A549 (cell line): ENCODE measurements at regions not wholly inside any gene's neighbourhood (a gene's known extent, or its start where the extent isn't known, plus 50 kb on each side); places are given as distances from the start of the nearest gene placed in this dataset.
A peak's percentile ranks its signal among the peaks of the same experiment; 100 is the strongest.

Experiments used
- ATAC-seq, 2 experiments: fragments of 200-7000 bp in 1 of 2; fragments of >200 bp in 1 of 2; cut with Nextera tagmentation in 1 of 2; cut with Tn5 transposase in 1 of 2; 3 replicates each; pipeline versions ENCODE4 v1.8.0 to v1.9.1; 2018 to 2020; ENCODE audit warnings: mild to moderate bottlenecking in 1 of 2, moderate library complexity in 1 of 2
- CTCF ChIA-PET: fragments of 300-600 bp; sonication (Branson Sonifier 250); formaldehyde crosslinking; extraction: SDS; loops from one replicate; lab custom pipeline; 2021; ENCODE audit warnings: antibody characterized with exemption, inconsistent platforms; lab: Yijun Ruan, JAX
- POLR2A ChIA-PET: fragments of 350-600 bp; formaldehyde crosslinking; extraction: SDS; loops from one replicate; lab custom pipeline; 2021; ENCODE audit warnings: antibody characterized with exemption, inconsistent platforms; lab: Yijun Ruan, JAX
- DNase-seq, 2 experiments: peaks; one replicate each; pipeline versions ENCODE4 v3.0.0 to v3.0.0-alpha.2; 2011 to 2016; ENCODE audit warnings: low read depth in 1 of 2, low spot score in 1 of 2
- FAIRE-seq: peaks from 2 replicates; lab custom pipeline; 2011; peaks lifted over from hg19 to GRCh38; lab: Jason Lieb, UNC
- H3K27ac ChIP-seq, 2 experiments: fragments of >200 bp; sonication (Bioruptor Twin); formaldehyde crosslinking; 3 replicates each; pipeline ENCODE4 v1.5.1; 2016 to 2017
- H3K4me1 ChIP-seq: fragments of >200 bp; sonication (Bioruptor Twin); formaldehyde crosslinking; 3 replicates; pipeline ENCODE4 v1.6.1; 2016
- H3K4me2 ChIP-seq: fragments of >200 bp; sonication (Bioruptor Twin); formaldehyde crosslinking; 3 replicates; pipeline ENCODE4 v1.6.1; 2016
- H3K4me3 ChIP-seq: fragments of >200 bp; sonication (Bioruptor Twin); formaldehyde crosslinking; 3 replicates; pipeline ENCODE4 v1.5.1; 2016
- H3K9me3 ChIP-seq: fragments of >200 bp; sonication (Bioruptor Twin); formaldehyde crosslinking; 3 replicates; pipeline ENCODE4 v1.6.1; 2016
- CBX2 ChIP-seq: fragments of 200-600 bp; sonication (generic); IDR thresholded peaks from 2 replicates; pipeline ENCODE4 v1.6.1; 2016; ENCODE audit warnings: low read depth, mild to moderate bottlenecking, borderline replicate concordance
- CBX8 ChIP-seq: fragments of 200-600 bp; sonication (generic); IDR thresholded peaks from 2 replicates; pipeline ENCODE4 v1.6.1; 2016
- E2F6 ChIP-seq: IDR thresholded peaks from 2 replicates; pipeline ENCODE4 v1.6.1; 2012; ENCODE audit warnings: low read depth, borderline replicate concordance
- EHF ChIP-seq: fragments of 250-450 bp; sonication (Bioruptor Pico); IDR thresholded peaks from 2 replicates; pipeline ENCODE4 v1.5.0; 2020; ENCODE audit warnings: mild to moderate bottlenecking
- EP300 ChIP-seq, 2 experiments: fragments of >200 bp; sonication (Bioruptor Twin); formaldehyde crosslinking; IDR thresholded peaks; 2 replicates in 1 of 2; 3 replicates in 1 of 2; pipeline ENCODE4 v1.6.1; 2016 to 2017
- ESRRA ChIP-seq: fragments of 150-350 bp; IDR thresholded peaks from 2 replicates; pipeline ENCODE4 v1.6.1; 2014; ENCODE audit warnings: mild to moderate bottlenecking, low read length, borderline replicate concordance
- FOSB ChIP-seq: fragments of 250-450 bp; sonication (Bioruptor Pico); IDR thresholded peaks from 2 replicates; pipeline ENCODE4 v1.5.0; 2020; ENCODE audit warnings: mild to moderate bottlenecking, moderate library complexity
- HEYL ChIP-seq: fragments of 250-450 bp; sonication (Bioruptor Pico); IDR thresholded peaks from 2 replicates; pipeline ENCODE4 v1.8.0; 2021; ENCODE audit warnings: mild to moderate bottlenecking, moderate library complexity
- HOXA7 ChIP-seq: fragments of 250-450 bp; sonication (Bioruptor Pico); IDR thresholded peaks from 2 replicates; pipeline ENCODE4 v1.5.0; 2020; ENCODE audit warnings: mild to moderate bottlenecking, moderate library complexity
- HOXB5 ChIP-seq: fragments of 250-450 bp; sonication (Bioruptor Pico); IDR thresholded peaks from 2 replicates; pipeline ENCODE4 v1.5.0; 2020; ENCODE audit warnings: mild to moderate bottlenecking, moderate library complexity
- JUNB ChIP-seq: fragments of >200 bp; sonication (Bioruptor Twin); formaldehyde crosslinking; IDR thresholded peaks from 2 replicates; pipeline ENCODE4 v1.6.1; 2016
- MAFK ChIP-seq: fragments of 450-650 bp; IDR thresholded peaks from 2 replicates; pipeline ENCODE4 v1.6.1; 2014; ENCODE audit not compliant: partially characterized antibody
- NPAS2 ChIP-seq: fragments of 250-450 bp; sonication (Bioruptor Pico); IDR thresholded peaks from 2 replicates; pipeline ENCODE4 v1.8.0; 2022; ENCODE audit warnings: mild to moderate bottlenecking, moderate library complexity, borderline replicate concordance
- PBX3 ChIP-seq: IDR thresholded peaks from 2 replicates; pipeline ENCODE4 v1.6.1; 2012
- POLR2A ChIP-seq: IDR thresholded peaks from 2 replicates; pipeline ENCODE4 v1.6.1; 2012; ENCODE audit warnings: mild to moderate bottlenecking, low read length
- TP53 ChIP-seq: fragments of 250-450 bp; sonication (Bioruptor Pico); IDR thresholded peaks from 2 replicates; pipeline ENCODE4 v1.5.0; 2021; ENCODE audit warnings: mild to moderate bottlenecking, moderate library complexity
- WGBS: methylation state at CpG from one replicate; pipeline ENCODE4 v1.1.6; 2017; ENCODE audit errors: missing lambda C conversion rate; 5-methylcytosine and 5-hydroxymethylcytosine counted together
- TF ChIP-seq, protein P1 (sequence below): fragments of >200 bp; sonication (Bioruptor Twin); formaldehyde crosslinking; IDR thresholded peaks from 3 replicates; pipeline ENCODE4 v1.6.1; 2016
- TF ChIP-seq, protein P2 (sequence below): fragments of >200 bp; sonication (Bioruptor Twin); formaldehyde crosslinking; IDR thresholded peaks from 3 replicates; pipeline ENCODE4 v1.5.1; 2016
- TF ChIP-seq, protein P3 (sequence below): fragments of 250-450 bp; sonication (Bioruptor Pico); IDR thresholded peaks from 2 replicates; pipeline ENCODE4 v1.5.0; 2021; ENCODE audit warnings: mild to moderate bottlenecking, moderate library complexity, borderline replicate concordance

- no peak for TF ChIP-seq EP300 (IDR thresholded peaks at IDR 0.05)
- TF ChIP-seq HEYL (CRISPR knock-in tag) = no peak
- TF ChIP-seq E2F6 = no peak
- TF ChIP-seq, protein P1, sequence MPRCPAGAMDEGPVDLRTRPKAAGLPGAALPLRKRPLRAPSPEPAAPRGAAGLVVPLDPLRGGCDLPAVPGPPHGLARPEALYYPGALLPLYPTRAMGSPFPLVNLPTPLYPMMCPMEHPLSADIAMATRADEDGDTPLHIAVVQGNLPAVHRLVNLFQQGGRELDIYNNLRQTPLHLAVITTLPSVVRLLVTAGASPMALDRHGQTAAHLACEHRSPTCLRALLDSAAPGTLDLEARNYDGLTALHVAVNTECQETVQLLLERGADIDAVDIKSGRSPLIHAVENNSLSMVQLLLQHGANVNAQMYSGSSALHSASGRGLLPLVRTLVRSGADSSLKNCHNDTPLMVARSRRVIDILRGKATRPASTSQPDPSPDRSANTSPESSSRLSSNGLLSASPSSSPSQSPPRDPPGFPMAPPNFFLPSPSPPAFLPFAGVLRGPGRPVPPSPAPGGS = no peak
- TF ChIP-seq POLR2A = no peak
- no peak for DNase-seq
- WGBS = 35% methylated on average over 2 of the region's 2 CpGs
- no peaks in the 10 kb centered on the region for H3K4me1 ChIP-seq
- ChIA-PET CTCF (no interaction called here), POLR2A (no interaction called here)
- H3K4me3 ChIP-seq = no peak overlapping the region
- H3K27ac ChIP-seq = no peak overlapping the region
- no peak for ATAC-seq
- H3K4me2 ChIP-seq = no peak overlapping the region
- no peaks in the 10 kb centered on the region for H3K9me3 ChIP-seq
- FAIRE-seq = no peak
These were observed 257.1 kb downstream of the ADAMTS20 start for GRCh38 chr12:43294916-43295315.

DNA sequence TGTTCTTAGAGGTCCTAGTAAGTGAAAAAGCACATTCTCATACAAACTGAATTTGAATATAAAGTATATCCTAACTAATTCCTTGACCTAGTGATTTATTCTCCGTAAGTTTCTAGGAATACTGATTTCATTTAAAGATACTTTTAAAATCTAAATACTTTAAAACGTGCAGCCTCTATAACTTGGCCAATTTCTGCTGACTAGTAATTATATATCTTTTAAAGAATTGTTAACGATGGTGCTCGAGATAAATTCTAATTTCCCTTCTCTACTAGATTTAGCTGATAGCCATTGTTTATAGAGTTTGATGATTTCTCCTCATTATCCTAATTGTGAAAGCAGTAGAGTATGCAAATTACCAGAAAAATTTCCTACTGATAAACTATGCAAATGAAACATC, 257.9 kb downstream of the ADAMTS20 start:
- H3K4me2 ChIP-seq = no peak overlapping the region
- ChIA-PET POLR2A (no interaction called here), CTCF (no interaction called here)
- TF ChIP-seq ESRRA (no peak), MAFK (peak; percentile 63), JUNB (no peak)
- ATAC-seq (no peak), FAIRE-seq (no peak), DNase-seq (no peak)
- no peak overlapping the region for H3K27ac ChIP-seq
- WGBS = 12% methylated on average over 4 of the region's 4 CpGs
- no peak overlapping the region for H3K4me3 ChIP-seq
- H3K9me3 ChIP-seq = no peaks in the 10 kb centered on the region
- H3K4me1 ChIP-seq = no peaks in the 10 kb centered on the region

- Histone ChIP-seq H3K4me1 (no peaks in the 10 kb centered on the region), H3K4me2 (no peak overlapping the region), H3K27ac (no peak overlapping the region), H3K9me3 (no peaks in the 10 kb centered on the region), H3K4me3 (no peak overlapping the region)
- WGBS = 14% methylated on average over 3 of the region's 3 CpGs
- ChIA-PET CTCF (no interaction called here), POLR2A (no interaction called here)
- ATAC-seq (no peak), DNase-seq (no peak), FAIRE-seq (no peak)
- TF ChIP-seq, protein P2, sequence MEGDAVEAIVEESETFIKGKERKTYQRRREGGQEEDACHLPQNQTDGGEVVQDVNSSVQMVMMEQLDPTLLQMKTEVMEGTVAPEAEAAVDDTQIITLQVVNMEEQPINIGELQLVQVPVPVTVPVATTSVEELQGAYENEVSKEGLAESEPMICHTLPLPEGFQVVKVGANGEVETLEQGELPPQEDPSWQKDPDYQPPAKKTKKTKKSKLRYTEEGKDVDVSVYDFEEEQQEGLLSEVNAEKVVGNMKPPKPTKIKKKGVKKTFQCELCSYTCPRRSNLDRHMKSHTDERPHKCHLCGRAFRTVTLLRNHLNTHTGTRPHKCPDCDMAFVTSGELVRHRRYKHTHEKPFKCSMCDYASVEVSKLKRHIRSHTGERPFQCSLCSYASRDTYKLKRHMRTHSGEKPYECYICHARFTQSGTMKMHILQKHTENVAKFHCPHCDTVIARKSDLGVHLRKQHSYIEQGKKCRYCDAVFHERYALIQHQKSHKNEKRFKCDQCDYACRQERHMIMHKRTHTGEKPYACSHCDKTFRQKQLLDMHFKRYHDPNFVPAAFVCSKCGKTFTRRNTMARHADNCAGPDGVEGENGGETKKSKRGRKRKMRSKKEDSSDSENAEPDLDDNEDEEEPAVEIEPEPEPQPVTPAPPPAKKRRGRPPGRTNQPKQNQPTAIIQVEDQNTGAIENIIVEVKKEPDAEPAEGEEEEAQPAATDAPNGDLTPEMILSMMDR = no peak
- TF ChIP-seq EHF (CRISPR knock-in tag) (no peak), FOSB (no peak), TP53 (CRISPR knock-in tag) (no peak), CBX8 (no peak), CBX2 (no peak), PBX3 (no peak), NPAS2 (CRISPR knock-in tag) (no peak), HOXA7 (CRISPR knock-in tag) (no peak), HOXB5 (CRISPR knock-in tag) (no peak), HEYL (CRISPR knock-in tag) (no peak), JUNB (no peak)
- TF ChIP-seq, protein P3, sequence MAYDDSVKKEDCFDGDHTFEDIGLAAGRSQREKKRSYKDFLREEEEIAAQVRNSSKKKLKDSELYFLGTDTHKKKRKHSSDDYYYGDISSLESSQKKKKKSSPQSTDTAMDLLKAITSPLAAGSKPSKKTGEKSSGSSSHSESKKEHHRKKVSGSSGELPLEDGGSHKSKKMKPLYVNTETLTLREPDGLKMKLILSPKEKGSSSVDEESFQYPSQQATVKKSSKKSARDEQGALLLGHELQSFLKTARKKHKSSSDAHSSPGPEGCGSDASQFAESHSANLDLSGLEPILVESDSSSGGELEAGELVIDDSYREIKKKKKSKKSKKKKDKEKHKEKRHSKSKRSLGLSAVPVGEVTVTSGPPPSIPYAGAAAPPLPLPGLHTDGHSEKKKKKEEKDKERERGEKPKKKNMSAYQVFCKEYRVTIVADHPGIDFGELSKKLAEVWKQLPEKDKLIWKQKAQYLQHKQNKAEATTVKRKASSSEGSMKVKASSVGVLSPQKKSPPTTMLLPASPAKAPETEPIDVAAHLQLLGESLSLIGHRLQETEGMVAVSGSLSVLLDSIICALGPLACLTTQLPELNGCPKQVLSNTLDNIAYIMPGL (CRISPR knock-in tag) = no peak
These were observed 258.6 kb downstream of the ADAMTS20 start for GRCh38 chr12:43293396-43293795.
